ENCODE measurements at regions not wholly inside any gene's neighbourhood (a gene's known extent, or its start where the extent isn't known, plus 50 kb on each side); places are given as distances from the start of the nearest gene placed in this dataset.
A peak's percentile ranks its signal among the peaks of the same experiment; 100 is the strongest.
"Not testable (repeated sequence)": the region's sequence is repeated elsewhere in the genome, so short reads cannot be mapped to it uniquely, and the experiment has no call there.

DNA sequence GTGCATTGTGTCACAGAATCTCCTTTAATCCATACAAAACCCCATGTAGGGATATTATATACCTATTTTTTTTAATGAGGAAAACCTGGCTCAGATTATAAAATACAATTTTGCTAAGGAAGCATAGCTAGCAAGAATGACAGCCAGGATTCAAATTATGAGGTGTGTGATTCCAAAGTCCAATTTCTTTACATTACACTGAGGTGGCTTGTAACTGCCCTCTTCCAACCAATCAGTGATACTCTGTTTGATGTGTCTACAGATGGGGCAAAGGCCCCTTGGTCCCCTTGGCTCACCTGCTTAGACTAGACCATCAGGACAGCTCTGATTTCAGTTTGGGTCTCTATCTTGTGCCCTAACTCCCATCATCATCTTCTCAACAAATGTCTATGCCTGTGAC, 120.3 kb upstream of the ADAMTS9 start:
- no peak for DNase-seq

- no peak for DNase-seq
Measured at GRCh38 chr3:64806668-64807605, 119.1 kb upstream of the ADAMTS9 start.

DNA sequence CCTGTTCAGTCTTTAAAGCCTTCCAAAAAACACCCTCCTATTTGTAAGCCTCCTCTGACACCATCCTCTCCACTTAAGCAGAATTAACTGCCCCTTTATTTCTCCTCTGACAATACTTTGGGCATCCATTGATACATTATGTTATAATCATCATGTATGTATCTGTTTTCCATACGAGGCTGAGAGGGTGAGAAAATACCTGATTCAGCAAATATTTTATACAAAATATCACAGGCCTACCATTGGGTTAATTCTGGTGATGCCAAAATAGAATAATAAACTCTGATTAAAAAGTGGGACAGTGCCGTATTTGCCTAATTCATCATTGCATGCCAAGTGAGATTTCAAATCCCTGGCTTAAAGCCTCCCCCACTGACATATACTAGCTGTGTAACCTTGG, 118.2 kb upstream of the ADAMTS9 start:
- no peak for DNase-seq

DNA sequence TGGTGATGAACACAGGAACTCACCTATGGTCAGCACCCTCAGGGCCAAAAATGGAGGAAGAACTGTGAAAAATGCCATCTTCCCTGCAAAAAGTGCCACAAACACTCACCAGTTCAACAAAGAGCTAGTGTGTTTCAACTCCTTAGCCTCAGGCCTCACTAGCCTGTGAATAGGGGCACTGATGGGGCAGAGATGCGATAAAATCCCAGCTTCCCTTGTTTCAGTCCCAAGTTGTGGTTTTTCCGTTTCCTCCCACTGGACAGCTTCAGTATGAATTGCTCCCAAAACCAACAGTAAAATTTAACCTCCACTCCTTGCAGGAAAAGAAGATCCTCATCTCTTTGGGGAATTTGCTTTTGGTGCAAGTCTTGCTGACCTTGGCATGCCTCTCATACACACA, 117.4 kb upstream of the ADAMTS9 start:
- no peak for DNase-seq

- no peak for DNase-seq
Measured at GRCh38 chr3:64803469-64803868, 115.7 kb upstream of the ADAMTS9 start.

DNA sequence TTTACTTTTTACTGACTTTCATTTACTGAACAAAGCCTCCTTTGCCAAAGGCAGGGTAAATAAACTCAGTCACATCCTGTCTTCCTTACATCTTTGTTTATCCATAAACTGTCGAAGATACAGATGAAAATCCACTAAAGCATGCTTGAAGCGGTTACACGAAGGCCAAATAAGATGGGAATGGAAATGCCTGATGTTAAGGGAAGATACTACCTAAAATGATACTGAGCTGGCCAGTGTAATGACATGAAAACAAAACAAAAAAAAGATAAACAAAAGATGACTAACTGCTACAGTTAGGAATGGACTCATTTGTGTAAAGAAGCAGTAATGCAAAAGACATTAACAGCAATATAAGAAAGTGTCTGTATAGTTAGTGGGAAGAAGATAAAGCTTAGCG, 114.7 kb upstream of the ADAMTS9 start:
- DNase-seq, result no peak

- DNase-seq, result no peak
Measured at GRCh38 chr3:64801856-64802255, 114.1 kb upstream of the ADAMTS9 start.

GRCh38 chr3:64799606-64800005, 111.8 kb upstream of the ADAMTS9 start:
- no peak for DNase-seq

DNA sequence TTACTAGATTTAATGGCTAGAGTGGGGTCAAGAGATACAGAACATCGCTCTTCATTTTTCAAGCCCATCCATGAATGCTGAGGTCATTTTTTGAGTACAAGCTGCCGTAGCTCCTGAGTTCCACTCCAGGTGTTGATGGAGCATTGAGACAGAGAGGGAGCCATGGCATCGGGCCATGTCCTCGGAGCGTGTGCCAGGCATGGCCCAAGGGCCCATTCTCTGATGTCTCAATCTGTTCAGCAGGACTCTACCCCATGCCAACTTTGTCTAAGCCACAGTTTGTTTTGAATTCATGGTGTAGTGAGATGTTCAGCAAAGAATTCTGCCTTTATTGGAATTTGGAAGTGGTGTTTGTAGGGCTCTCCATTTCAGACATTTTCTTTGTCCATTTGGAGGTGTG, 110.5 kb upstream of the ADAMTS9 start:
- DNase-seq, result peak in 1 of 51 donors; percentile 3

- peak in 2 of 51 donors; percentile 1 to 3 for DNase-seq
Measured at GRCh38 chr3:64796607-64797399, 109.0 kb upstream of the ADAMTS9 start.

- DNase-seq, result no peak
Measured at GRCh38 chr3:64792445-64792844, 104.6 kb upstream of the ADAMTS9 start.

DNA sequence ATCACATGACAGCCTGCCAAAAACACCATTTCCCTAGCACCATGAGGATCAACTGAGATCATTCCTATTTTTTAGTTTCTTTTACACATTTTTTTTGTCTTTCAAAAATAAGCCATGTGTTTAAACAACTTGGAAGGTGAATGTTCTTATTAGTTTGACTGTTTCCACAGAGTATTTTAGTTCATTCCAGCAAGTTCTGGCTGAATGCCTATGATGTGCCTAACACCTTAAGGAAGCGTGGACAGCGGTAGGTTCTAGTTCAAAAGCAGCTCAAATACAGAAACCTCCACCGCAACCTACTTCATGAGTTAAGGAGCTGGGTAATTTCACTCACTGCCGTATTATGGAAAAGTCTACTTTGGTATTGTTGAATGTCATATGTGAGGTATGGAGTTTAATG, 101.3 kb upstream of the ADAMTS9 start:
- no peak for DNase-seq

GRCh38 chr3:64783200-64783599, 95.4 kb upstream of the ADAMTS9 start:
- DNase-seq, result no peak

DNA sequence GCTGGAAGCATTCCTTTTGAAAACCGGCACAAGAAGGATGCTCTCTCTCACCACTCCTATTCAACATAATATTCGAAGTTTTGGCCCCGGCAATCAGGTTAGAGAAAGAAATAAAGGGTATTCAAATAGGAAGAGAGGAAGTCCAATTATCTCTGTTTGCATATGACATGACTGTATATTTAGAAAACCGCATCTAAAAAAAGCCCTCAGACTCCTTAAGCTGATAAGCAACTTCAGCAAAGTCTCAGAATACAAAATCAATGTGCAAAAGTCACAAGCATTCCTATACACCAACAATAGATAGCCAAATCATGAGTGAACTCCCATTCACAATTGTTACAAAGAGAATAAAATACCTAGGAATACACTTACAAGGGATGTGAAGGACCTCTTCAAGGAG, 93.1 kb upstream of the ADAMTS9 start:
- not testable (repeated sequence) for DNase-seq

DNA sequence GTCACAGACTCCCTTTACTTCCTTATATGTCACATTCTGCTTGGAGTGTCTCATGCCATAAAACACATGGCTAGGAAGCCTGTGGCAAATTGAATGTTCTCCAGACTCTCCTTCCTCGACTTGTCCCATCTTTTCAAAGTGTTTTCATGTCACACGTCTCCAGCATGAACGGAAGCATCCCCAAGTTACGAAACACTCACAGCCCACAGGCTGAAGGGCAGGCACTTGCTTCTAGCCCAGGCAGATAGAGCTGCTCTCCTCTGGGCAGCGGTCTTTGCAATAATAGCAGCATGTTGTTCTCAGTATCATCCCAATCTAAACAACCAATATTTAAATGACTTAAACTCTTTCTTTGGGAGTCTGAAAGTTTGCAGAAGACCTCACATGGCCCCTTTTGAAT, 85.3 kb upstream of the ADAMTS9 start:
- no peak for DNase-seq

DNA sequence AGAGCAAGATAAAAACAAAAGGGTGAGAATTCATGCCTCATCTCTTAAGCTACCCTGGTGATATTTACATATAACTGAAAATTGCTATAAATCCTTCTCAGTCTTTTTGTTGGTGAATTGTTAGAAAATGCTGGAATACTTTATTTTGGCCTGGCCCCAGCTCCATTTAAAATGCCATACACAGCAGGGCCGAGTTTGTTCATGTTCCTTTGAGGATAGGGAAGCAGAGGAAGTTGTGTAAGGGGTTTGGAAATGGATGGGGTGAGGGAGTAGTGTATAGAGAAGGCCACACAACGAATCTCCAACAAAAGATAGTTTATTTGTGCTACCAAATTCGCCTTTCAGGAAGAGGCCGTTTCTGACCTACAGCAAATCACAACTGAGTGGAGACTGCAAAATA, 78.6 kb upstream of the ADAMTS9 start:
- DNase-seq, result no peak

DNA sequence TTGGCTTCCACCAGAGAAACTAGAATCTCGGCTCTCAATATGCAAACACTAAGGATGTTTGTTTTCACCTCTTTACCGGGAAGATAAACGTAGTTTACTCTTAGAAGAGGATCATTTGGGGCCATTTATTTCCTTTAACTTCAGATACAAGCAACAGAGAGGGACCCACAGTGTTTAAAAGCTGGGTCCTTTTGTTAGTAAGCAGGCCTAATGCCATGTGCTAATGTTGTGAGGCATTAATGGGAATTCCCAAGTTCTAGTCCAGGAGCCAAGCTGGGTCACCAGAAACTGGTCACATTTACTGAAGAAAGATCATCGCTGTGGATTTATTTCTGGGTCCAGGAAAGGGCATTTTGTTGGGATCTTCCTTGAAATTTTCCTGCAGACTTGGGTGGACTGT, 78.1 kb upstream of the ADAMTS9 start:
- no peak for DNase-seq

DNA sequence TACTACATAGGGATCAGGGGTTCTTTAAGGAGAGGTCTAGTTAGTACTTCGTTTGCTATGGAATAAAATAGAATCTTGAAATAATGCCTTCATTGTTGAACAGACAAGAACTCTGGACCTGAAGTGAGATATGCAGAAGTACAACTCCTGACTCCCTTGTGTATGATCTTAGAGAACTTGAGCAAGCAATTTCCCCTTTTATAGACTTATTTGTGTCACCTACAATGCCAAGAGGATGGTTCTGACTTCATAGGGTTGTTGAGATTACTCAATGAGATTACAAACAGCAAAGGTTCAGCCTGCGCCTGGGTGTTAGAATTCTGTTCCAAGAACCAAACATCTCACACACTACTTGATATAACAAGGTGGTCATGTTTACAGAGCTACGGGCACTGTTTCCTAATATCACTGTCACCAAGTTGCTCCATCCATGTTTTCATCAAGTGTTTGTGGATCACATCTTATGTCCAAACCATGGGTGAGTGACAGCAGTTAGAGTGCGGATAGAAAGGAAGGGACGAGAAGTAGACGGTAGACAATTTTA, 76.7 kb upstream of the ADAMTS9 start:
- DNase-seq, result no peak

DNA sequence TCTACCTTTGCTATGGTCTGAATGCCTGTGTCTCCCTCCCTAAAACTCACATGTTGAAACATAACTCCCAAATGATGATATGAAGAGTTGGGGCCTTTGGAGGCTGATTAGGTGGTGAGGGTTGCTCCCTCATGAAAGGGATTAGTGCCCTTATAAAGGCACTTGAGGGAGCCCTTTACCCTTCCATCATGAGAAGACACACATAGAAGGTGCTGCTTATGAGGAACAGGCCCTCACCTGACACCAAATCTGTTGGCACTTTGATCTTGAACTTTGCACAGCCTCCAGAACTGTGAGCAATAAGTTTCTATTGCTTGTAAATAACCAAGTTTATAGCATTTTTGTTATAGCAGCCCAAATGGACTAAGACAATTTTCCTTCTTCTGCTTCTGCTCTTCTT, 76.2 kb upstream of the ADAMTS9 start:
- DNase-seq, result no peak

- DNase-seq, result no peak
Measured at GRCh38 chr3:64761729-64762128, 73.9 kb upstream of the ADAMTS9 start.

DNA sequence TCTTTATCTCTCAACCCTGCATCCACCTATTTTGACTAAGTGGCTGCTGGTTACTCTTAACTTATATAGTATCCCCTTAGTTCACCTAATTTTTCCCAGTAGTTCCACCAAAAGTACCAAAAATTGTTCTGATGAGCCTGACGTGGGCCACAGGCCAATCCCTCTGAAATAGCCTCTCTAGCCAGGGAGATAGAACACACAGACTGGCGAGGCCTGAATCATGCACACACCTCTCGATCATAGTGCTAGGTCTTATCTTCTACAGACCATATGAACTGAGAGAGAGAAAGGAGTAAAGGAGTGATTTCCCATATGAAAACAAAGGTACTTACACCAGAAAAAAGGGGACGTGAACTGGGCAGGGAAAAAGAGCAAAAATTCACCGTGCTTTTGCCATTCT, 72.5 kb upstream of the ADAMTS9 start:
- DNase-seq, result no peak

DNA sequence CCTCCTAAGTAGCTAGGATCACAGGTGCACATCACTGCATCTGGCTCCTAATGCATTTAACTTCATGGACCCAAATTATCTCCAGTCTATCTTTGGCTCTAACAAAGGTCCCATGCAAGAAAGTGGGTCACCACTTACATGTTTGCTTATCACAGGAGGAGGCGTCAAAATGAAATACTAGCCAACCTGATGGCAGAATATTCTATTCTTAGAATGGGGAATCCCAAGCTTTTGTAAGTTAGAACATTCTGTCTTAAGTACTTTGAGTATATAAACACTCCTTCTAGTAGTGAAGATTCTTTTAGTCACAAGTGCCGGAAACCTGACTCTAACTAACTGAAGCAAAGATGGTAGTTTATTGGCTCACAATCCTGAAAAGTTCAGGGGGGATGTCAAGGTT, 72.0 kb upstream of the ADAMTS9 start:
- no peak for DNase-seq
